GM12892 (cell line): ENCODE measurements at regions not wholly inside any gene's neighbourhood (a gene's known extent, or its start where the extent isn't known, plus 50 kb on each side); places are given as distances from the start of the nearest gene placed in this dataset.

Experiments
- POLR2A ChIP-seq: IDR thresholded peaks from 2 replicates; pipeline ENCODE4 v1.6.1; 2011; ENCODE audit warnings: low read depth, low read length, control low read depth
- POLR2AphosphoS5 ChIP-seq: IDR thresholded peaks from 2 replicates; pipeline ENCODE4 v1.6.1; 2011; ENCODE audit warnings: low read depth, low read length, control low read depth

DNA sequence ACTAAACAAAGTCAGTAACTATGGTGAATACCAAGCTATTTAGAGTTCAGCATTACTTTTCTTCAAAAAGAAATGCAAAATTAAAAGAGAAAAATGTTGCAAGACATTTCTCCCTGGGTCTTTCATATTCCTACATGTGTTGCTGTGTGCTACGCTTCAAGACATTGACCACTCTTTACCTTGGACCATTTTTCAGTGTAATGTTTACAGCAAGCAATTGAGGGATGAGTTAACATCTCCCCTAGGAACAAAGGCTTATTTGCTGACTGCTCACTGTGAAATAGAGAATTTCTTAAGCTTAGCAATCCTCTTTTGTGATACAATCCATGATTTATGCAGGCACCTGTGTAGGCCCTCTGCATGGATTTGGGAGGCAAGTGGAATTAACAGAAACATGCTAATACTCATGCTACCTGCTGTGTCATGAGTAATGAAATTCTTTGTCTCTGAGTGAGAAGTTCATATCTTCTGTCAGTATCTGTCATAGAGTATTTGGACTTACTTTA, 1202.9 kb upstream of the CDH8 start:
- no peak for TF ChIP-seq POLR2A
- no peak for TF ChIP-seq POLR2AphosphoS5
